DND-41 (cell line): ENCODE measurements at regions not wholly inside any gene's neighbourhood (a gene's known extent, or its start where the extent isn't known, plus 50 kb on each side); places are given as distances from the start of the nearest gene placed in this dataset.

Experiments used
- CTCF ChIP-seq: IDR thresholded peaks from 2 replicates; pipeline ENCODE4 v1.5.1; 2012; ENCODE audit warnings: borderline replicate concordance, low read length, moderate library complexity, mild to moderate bottlenecking; ENCODE audit not compliant: poor library complexity, severe bottlenecking; ENCODE audit errors: extremely low read depth
- EZH2 ChIP-seq: IDR thresholded peaks from 3 replicates; pipeline ENCODE4 v1.6.1; 2012; ENCODE audit warnings: borderline replicate concordance, low read depth, mild to moderate bottlenecking, moderate library complexity, low read length, inconsistent platforms; ENCODE audit not compliant: severe bottlenecking

- TF ChIP-seq EZH2 (no peak), CTCF (no peak)
Measured at GRCh38 chr20:40563296-40563950, 125.6 kb downstream of the MAFB start.
